Tibial nerve (tissue), 3 donors: ENCODE measurements at regions not wholly inside any gene's neighbourhood (a gene's known extent, or its start where the extent isn't known, plus 50 kb on each side); places are given as distances from the start of the nearest gene placed in this dataset.

ENCODE experiments used
- CTCF ChIP-seq, 5 experiments: fragments of 200-600 bp in 3 of 5; fragments of 450-650 bp in 2 of 5; sonication (generic) in 3 of 5; IDR thresholded peaks; one replicate each; pipeline ENCODE4 v1.5.1; 2016 to 2019; ENCODE audit warnings: antibody characterized with exemption in 5 of 5, mild to moderate bottlenecking in 3 of 5, moderate library complexity in 2 of 5
- POLR2A ChIP-seq, 2 donors: fragments of 450-650 bp; IDR thresholded peaks; one replicate each; pipeline ENCODE4 v1.6.1; 2017; ENCODE audit warnings: antibody characterized with exemption in 2 of 2, mild to moderate bottlenecking in 2 of 2, moderate library complexity in 2 of 2

- no peak for TF ChIP-seq CTCF (IDR thresholded peaks at IDR 0.05)
- no peak for TF ChIP-seq POLR2A (IDR thresholded peaks at IDR 0.05)
Observed at GRCh38 chr11:104221455-104221854, 57.5 kb upstream of the PDGFD start.
